Neuronal stem cell (in vitro differentiated cells): ENCODE measurements at regions not wholly inside any gene's neighbourhood (a gene's known extent, or its start where the extent isn't known, plus 50 kb on each side); places are given as distances from the start of the nearest gene placed in this dataset.

Experiments used
- DNase-seq: peaks from one replicate; pipeline ENCODE4 v3.0.0-alpha.2; 2013; ENCODE audit warnings: low spot score
- H2AFZ ChIP-seq: one replicate; pipeline ENCODE4 v1.6.1; 2013; ENCODE audit warnings: mild to moderate bottlenecking, low read length, inconsistent platforms
- H2AK5ac ChIP-seq: 2 replicates; pipeline ENCODE4 v1.6.1; 2013; ENCODE audit warnings: low read depth, mild to moderate bottlenecking, inconsistent platforms, low read length, moderate library complexity, mixed read lengths
- H2BK120ac ChIP-seq: 2 replicates; pipeline ENCODE4 v1.6.1; 2013; ENCODE audit warnings: low read depth, mild to moderate bottlenecking, inconsistent platforms, low read length, moderate library complexity, mixed read lengths
- H2BK12ac ChIP-seq: one replicate; pipeline ENCODE4 v1.6.1; 2013; ENCODE audit warnings: low read length, inconsistent platforms
- H2BK15ac ChIP-seq: 2 replicates; pipeline ENCODE4 v1.6.1; 2013; ENCODE audit warnings: mild to moderate bottlenecking, low read length, inconsistent platforms, mixed read lengths
- H2BK5ac ChIP-seq: one replicate; pipeline ENCODE4 v1.6.1; 2013; ENCODE audit warnings: inconsistent platforms, mild to moderate bottlenecking, low read length, moderate library complexity
- H3K14ac ChIP-seq: one replicate; pipeline ENCODE4 v1.6.1; 2013; ENCODE audit warnings: low read length, inconsistent platforms
- H3K18ac ChIP-seq: 2 replicates; pipeline ENCODE4 v1.6.1; 2013; ENCODE audit warnings: low read length, inconsistent platforms
- H3K23ac ChIP-seq: 2 replicates; pipeline ENCODE4 v1.6.1; 2013; ENCODE audit warnings: low read depth, mild to moderate bottlenecking, mixed read lengths, low read length, inconsistent platforms; ENCODE audit not compliant: poor library complexity
- H3K27ac ChIP-seq: replicated peaks from 3 replicates; pipeline ENCODE4 v1.5.1; 2013; ENCODE audit warnings: low read length, inconsistent platforms
- H3K27me3 ChIP-seq, 3 experiments: 2 replicates each; pipeline ENCODE4 v1.6.1; 2013; ENCODE audit warnings: low read length in 3 of 3, mild to moderate bottlenecking in 2 of 3, inconsistent platforms in 1 of 3, low read depth in 1 of 3, mixed read lengths in 1 of 3, moderate library complexity in 1 of 3; ENCODE audit not compliant: control insufficient read depth in 3 of 3, insufficient read depth in 3 of 3
- H3K36me3 ChIP-seq, 2 donors: replicated peaks in 1 of 2; 2 replicates each; pipeline ENCODE4 v1.6.1; 2013; ENCODE audit warnings: low read length in 2 of 2; ENCODE audit not compliant: control insufficient read depth in 2 of 2, insufficient read depth in 2 of 2
- H3K4ac ChIP-seq: 2 replicates; pipeline ENCODE4 v1.6.1; 2013; ENCODE audit warnings: inconsistent platforms, mild to moderate bottlenecking, low read length, moderate library complexity
- H3K4me1 ChIP-seq, 2 donors: 1 replicate in 1 of 2; 2 replicates in 1 of 2; pipeline ENCODE4 v1.6.1; 2013; ENCODE audit warnings: low read length in 2 of 2, low read depth in 1 of 2; ENCODE audit not compliant: control insufficient read depth in 2 of 2, insufficient read depth in 1 of 2
- H3K4me2 ChIP-seq: one replicate; pipeline ENCODE4 v1.6.1; 2013; ENCODE audit warnings: mild to moderate bottlenecking, low read length, inconsistent platforms; ENCODE audit not compliant: insufficient read depth, poor library complexity, severe bottlenecking
- H3K4me3 ChIP-seq, 2 donors: 2 replicates each; pipeline ENCODE4 v1.5.1; 2013; ENCODE audit warnings: low read length in 2 of 2, mild to moderate bottlenecking in 2 of 2, inconsistent platforms in 1 of 2, moderate library complexity in 1 of 2
- H3K79me1 ChIP-seq: one replicate; pipeline ENCODE4 v1.6.1; 2013; ENCODE audit warnings: low read depth, mild to moderate bottlenecking, inconsistent platforms, low read length, moderate library complexity
- H3K9ac ChIP-seq: one replicate; pipeline ENCODE4 v1.6.1; 2013; ENCODE audit warnings: mild to moderate bottlenecking, low read depth, low read length, inconsistent platforms; ENCODE audit not compliant: poor library complexity
- H3K9me3 ChIP-seq, 2 donors: replicated peaks in 1 of 2; 2 replicates each; pipeline versions ENCODE3 to v1.6.1; 2013; ENCODE audit warnings: low read length in 2 of 2, mild to moderate bottlenecking in 2 of 2, inconsistent platforms in 1 of 2, low read depth in 1 of 2, mixed read lengths in 1 of 2, moderate library complexity in 1 of 2; ENCODE audit not compliant: control insufficient read depth in 2 of 2, insufficient read depth in 1 of 2
- H4K8ac ChIP-seq: one replicate; pipeline ENCODE4 v1.6.1; 2013; ENCODE audit warnings: low read depth, mild to moderate bottlenecking, inconsistent platforms, low read length, moderate library complexity
- H4K91ac ChIP-seq: one replicate; pipeline ENCODE4 v1.6.1; 2013; ENCODE audit warnings: low read length, low read depth, mild to moderate bottlenecking, inconsistent platforms; ENCODE audit not compliant: poor library complexity
- WGBS, 2 donors: extraction: QIAGEN DNeasy Blood & Tissue Kit; methylation state at CpG; one replicate each; pipeline ENCODE4 v1.1.7; 2013; ENCODE audit warnings: missing lambda C conversion rate in 2 of 2, mixed read lengths in 1 of 2; ENCODE audit not compliant: insufficient read length in 2 of 2, insufficient replicate concordance in 1 of 2; ENCODE audit errors: extremely low coverage in 2 of 2; 5-methylcytosine and 5-hydroxymethylcytosine counted together

DNA sequence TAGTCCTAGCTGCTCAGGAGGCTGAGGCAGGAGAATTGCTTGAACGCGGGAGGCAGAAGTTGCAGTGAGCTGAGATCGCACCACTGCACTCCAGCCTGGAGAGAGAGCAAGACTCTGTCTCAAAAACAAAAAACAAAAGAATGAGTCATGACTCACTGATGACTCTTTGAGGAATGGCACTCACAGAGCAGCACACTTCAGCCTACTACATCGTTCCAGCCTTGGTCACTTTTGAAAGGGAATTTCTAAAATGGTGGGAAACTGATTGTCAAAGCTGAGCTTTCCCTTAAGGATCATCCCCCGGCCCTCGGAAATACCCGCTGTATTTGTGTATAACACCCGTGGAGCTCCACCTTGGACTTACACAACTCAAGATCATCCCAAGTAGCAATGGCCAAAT lies 217.3 kb upstream of the HS6ST1 start:
- H3K36me3 ChIP-seq, result no peaks in the 10 kb centered on the region
- H2AFZ ChIP-seq, result no peak overlapping the region
- no peak overlapping the region for H4K8ac ChIP-seq
- H3K14ac ChIP-seq, result no peak overlapping the region
- no peaks in the 10 kb centered on the region for H3K79me1 ChIP-seq
- H2BK12ac ChIP-seq, result no peak overlapping the region
- H3K23ac ChIP-seq, result no peak overlapping the region
- peaks cover 0 to 20% of the 10 kb centered on the region in 2 donors for H3K9me3 ChIP-seq
- H3K4me3 ChIP-seq, result no peak overlapping the region
- H3K9ac ChIP-seq, result no peak overlapping the region
- no peak overlapping the region for H3K27ac ChIP-seq
- no peak overlapping the region for H2BK15ac ChIP-seq
- no peak overlapping the region for H2BK120ac ChIP-seq
- H3K27me3 ChIP-seq, result no peaks in the 10 kb centered on the region
- no peak overlapping the region for H2BK5ac ChIP-seq
- no peak overlapping the region for H2AK5ac ChIP-seq
- H3K18ac ChIP-seq, result no peak overlapping the region
- peaks cover 8 to 14% of the 10 kb centered on the region in 2 donors for H3K4me1 ChIP-seq
- H3K4me2 ChIP-seq, result no peak overlapping the region
- DNase-seq, result no peak
- no peak overlapping the region for H4K91ac ChIP-seq
- no CpG with 5 or more reads among the region's 8 CpGs for WGBS, 2 donors
- no peak overlapping the region for H3K4ac ChIP-seq

DNA sequence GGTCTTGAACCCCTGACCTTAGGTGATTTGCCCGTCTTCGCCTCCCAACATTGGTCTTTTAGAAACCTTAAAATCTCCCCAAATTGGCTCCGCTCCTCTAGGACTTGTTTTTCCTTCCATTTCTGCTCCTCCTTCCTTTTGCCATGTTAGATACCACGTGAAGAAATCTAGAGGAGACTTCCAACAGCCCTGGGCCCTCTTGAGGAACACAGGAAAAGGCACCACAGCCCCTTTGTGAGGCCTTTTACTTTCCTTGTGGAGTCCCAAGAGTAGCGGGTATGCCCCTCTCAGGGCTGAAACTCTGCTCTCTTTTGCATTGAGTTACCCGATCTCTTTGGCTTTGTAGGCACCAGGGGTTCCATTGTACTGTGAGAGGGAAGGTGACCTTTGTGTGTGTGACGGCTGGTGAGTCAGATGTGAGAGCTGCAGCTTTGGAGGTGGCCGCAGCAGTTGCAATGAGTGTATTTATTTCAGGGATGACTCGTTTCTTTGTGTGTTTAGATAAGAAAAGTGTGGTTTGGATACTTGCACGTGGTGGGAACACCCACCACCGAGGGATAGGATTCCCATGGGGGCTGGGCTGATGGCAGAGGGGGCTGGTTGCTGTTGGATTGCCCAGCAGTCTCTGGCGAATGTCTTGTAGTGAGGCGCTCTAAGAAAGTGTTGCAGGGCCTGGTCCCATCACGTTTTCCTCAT lies 218.4 kb upstream of the HS6ST1 start:
- peak; percentile 70 for DNase-seq

DNA sequence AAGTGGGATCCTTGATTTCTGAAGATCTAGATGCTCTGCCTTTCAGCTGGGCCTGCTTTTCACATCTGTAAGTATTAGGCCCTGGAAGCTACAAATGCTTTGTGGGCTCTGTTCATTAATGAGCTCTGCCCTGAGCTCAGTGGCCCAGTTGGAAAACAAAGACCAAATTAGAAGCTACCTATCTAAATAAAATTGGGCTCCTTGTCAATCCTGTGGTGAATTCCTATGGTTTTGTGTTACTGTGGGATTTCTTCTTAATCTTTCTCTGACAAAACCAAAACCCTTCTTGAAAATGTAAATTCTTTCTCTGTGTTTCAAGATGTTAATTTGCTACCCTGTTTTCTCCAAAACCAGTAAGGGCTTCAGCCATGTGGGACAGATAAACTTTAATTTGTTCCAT lies 219.0 kb upstream of the HS6ST1 start:
- Histone ChIP-seq H3K18ac (no peak overlapping the region), H2AFZ (peak overlapping the region; percentile 63), H4K91ac (no peak overlapping the region), H3K4ac (no peak overlapping the region), H3K79me1 (no peaks in the 10 kb centered on the region), H4K8ac (no peak overlapping the region), H3K14ac (no peak overlapping the region), H3K36me3 (no peaks in the 10 kb centered on the region), H3K9me3 (peaks cover 0 to 16% of the 10 kb centered on the region in 2 donors), H2BK12ac (no peak overlapping the region), H3K27me3 (no peaks in the 10 kb centered on the region), H3K9ac (no peak overlapping the region), H3K4me2 (no peak overlapping the region), H3K4me1 (peaks cover 9 to 14% of the 10 kb centered on the region in 2 donors), H2BK15ac (no peak overlapping the region), H2BK5ac (no peak overlapping the region), H2AK5ac (no peak overlapping the region), H3K4me3 (peak overlapping the region in 1 of 2 donors; percentile 24), H3K27ac (peak overlapping the region; percentile 77), H3K23ac (no peak overlapping the region), H2BK120ac (no peak overlapping the region)
- DNase-seq, result no peak

More for the DNA sequence above, 218.4 kb upstream of the HS6ST1 start:
- H2BK120ac ChIP-seq, result no peak overlapping the region
- H2BK12ac ChIP-seq, result peak overlapping the region; percentile 14
- H3K4ac ChIP-seq, result no peak overlapping the region
- peak overlapping the region; percentile 63 for H2AFZ ChIP-seq
- no peak overlapping the region for H2AK5ac ChIP-seq
- no peak overlapping the region for H2BK15ac ChIP-seq
- WGBS, 2 donors, result no CpG with 5 or more reads among the region's 14 CpGs
- no peak overlapping the region for H3K9ac ChIP-seq
- no peak overlapping the region for H4K8ac ChIP-seq
- peaks cover 0 to 16% of the 10 kb centered on the region in 2 donors for H3K9me3 ChIP-seq
- peak overlapping the region; percentile 77 for H3K27ac ChIP-seq
- no peak overlapping the region for H3K18ac ChIP-seq
- H3K79me1 ChIP-seq, result no peaks in the 10 kb centered on the region
- no peak overlapping the region for H2BK5ac ChIP-seq
- no peak overlapping the region for H3K23ac ChIP-seq
- peaks cover 8 to 14% of the 10 kb centered on the region in 2 donors for H3K4me1 ChIP-seq
- no peak overlapping the region for H3K14ac ChIP-seq
- H3K36me3 ChIP-seq, result no peaks in the 10 kb centered on the region
- H3K27me3 ChIP-seq, result no peaks in the 10 kb centered on the region
- no peak overlapping the region for H4K91ac ChIP-seq
- no peak overlapping the region for H3K4me2 ChIP-seq
- H3K4me3 ChIP-seq, result peak overlapping the region in 1 of 2 donors; percentile 24

DNA sequence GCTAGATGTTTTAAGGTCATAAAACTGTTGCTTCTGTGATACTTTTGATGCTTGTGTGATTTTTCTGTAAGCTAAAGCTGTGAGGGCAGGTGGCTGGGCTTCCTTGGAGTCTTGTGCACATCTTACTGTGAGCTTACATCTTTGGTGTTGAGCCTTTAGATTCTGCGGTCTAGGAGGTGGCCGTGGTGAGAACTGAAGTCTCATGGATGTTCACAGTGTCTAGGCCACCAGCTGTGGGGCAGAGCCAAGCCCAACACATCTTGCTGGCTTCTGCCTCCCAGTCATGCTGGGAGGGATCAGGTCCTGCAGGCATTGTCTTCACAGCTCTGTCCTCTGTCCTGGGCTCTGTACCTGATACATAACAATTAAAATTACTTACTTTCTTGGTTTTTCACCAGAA lies 219.7 kb upstream of the HS6ST1 start:
- no peak overlapping the region for H2BK5ac ChIP-seq
- H3K27me3 ChIP-seq, result no peaks in the 10 kb centered on the region
- H3K14ac ChIP-seq, result no peak overlapping the region
- no peak overlapping the region for H3K23ac ChIP-seq
- no peak overlapping the region for H4K91ac ChIP-seq
- DNase-seq, result no peak
- no peak overlapping the region for H3K9ac ChIP-seq
- peak overlapping the region in 1 of 2 donors; percentile 13 for H3K4me3 ChIP-seq
- H3K27ac ChIP-seq, result no peak overlapping the region
- H3K79me1 ChIP-seq, result no peaks in the 10 kb centered on the region
- no peak overlapping the region for H3K4ac ChIP-seq
- WGBS, 2 donors, result no CpG with 5 or more reads among the region's 2 CpGs
- H2BK15ac ChIP-seq, result no peak overlapping the region
- no peak overlapping the region for H3K4me2 ChIP-seq
- H3K9me3 ChIP-seq, result peaks cover 0 to 16% of the 10 kb centered on the region in 2 donors
- H2BK12ac ChIP-seq, result no peak overlapping the region
- H3K36me3 ChIP-seq, result no peaks in the 10 kb centered on the region
- H3K18ac ChIP-seq, result peak overlapping the region; percentile 11
- H2BK120ac ChIP-seq, result no peak overlapping the region
- no peak overlapping the region for H4K8ac ChIP-seq
- peaks cover 10 to 14% of the 10 kb centered on the region in 2 donors for H3K4me1 ChIP-seq
- peak overlapping the region; percentile 2 for H2AFZ ChIP-seq
- peak overlapping the region; percentile 20 for H2AK5ac ChIP-seq
